GM19324 (cell line): ENCODE measurements at regions not wholly inside any gene's neighbourhood (a gene's known extent, or its start where the extent isn't known, plus 50 kb on each side); places are given as distances from the start of the nearest gene placed in this dataset.

ENCODE experiments used
- ATAC-seq: cut with Tn5 transposase; IDR thresholded peaks from one replicate; pipeline ENCODE4 v1.9.1; 2021; ENCODE audit warnings: mild to moderate bottlenecking, moderate library complexity; ENCODE audit not compliant: unreplicated experiment, low FRiP score

DNA sequence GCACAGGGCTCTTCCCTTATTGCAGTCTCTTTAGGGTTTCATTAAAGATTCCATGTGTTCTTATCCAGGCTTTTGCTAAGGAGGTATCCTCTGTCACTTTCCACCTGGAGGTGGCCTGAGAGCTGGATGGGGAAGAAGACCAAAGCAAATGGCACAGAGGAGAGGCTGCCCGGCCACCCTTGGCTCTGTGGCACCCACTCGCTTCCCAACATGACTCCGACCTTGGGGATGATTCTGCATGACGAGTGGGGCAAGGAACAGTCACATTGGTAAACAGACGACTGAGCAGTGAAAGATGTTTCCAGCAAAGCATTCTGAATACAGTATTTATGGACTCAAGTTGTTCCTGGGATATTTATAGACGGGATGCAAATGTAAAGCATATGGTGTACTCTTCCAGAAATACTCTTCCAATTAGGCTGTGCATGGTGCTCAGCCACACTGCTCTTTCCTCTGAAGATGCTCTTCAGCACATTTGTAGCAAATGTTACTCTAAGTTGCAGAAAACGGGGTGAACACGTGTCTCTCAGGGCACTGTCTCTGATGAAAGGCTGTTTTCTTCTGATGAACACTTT is 377.1 kb upstream of the HS6ST1 start:
- ATAC-seq, result no peak

DNA sequence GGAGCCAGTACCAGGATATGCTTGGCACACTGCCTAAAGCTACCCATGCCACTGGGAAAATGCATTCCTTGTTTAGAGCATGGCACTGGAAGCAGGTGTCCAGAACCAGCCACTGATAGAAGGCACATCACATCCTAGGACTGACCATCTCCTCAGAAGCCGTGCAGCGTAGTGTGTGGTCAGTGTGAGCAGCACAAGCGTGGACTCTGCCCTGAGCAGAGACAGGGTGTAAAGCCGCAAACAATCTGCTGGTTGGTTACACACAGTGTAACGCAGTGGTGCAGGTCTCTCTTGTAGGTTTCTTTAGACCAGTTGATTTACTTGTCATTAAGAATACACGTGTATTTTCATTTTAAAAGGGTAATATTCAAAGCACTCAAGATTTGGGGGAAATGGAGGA is 377.8 kb upstream of the HS6ST1 start:
- ATAC-seq, result no peak

DNA sequence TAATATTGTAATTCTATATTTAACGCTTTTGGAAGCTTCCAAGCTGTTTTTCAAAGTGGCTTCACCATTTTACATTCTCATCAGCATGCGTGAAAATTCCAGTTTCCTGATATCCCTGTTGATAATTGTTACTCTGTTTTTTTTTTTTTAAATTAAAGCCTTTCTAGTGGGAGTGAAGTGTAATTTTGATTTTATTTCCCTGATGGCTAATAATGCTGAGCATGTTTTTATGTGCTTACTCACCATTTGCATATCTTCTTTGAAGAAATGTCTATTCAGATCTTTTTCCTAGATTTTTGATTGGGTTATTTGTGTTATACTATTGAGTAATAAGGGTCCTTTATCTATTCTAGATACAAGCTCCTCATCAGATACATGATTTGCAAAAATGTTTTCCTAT is 382.8 kb upstream of the HS6ST1 start:
- ATAC-seq, result no peak

DNA sequence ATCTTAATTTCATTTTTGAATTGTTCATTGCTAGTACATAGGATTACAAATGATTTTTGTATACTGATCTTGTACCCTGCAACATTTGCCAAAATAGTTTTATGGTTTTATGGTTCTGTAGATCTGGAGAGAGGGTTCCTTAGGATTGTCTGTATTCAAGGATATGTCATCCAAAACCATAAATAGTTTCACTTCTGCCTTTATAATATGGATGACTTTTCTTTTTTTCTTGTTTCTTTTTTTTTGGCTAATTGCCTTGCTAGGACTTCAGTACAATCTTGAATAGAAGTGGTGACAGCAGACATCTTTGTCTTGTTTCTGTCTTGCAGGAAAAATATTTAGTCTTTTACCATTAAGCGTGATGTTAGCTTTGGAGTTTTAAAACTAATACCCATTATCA is 383.9 kb upstream of the HS6ST1 start:
- ATAC-seq, result no peak

DNA sequence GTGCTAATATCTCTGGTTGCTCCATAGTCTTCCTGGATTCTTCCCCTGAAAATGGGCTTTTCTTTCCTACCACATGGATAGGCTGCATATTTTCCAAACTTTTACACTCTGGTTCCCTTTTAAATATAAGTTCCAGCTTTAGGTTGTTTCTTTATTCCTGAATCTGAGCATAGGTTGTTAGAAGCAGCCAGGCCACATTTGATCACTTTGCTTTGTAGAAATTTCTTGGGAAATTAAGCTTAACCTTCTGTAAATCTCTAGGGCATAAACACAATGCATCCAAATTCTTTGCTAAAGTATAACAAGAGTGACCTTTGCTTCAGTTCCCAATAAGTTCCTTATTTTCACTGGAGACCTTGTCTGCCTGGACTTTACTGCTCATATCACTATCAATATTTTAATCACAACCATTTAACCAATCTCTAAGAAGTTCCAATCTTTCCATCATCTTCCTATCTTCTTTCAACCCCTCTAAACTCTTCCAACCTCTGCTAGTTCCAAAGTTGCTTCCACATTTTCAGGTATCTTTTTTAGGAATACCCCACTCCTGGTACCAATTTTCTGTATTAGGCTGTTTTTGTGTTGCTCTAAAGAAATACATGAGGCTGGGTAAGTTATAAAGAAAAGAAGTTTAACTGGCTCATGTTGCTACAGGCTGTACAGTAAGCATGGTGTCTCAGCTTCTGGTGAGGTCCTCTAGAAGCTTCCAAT is 389.6 kb upstream of the HS6ST1 start:
- ATAC-seq, result no peak

DNA sequence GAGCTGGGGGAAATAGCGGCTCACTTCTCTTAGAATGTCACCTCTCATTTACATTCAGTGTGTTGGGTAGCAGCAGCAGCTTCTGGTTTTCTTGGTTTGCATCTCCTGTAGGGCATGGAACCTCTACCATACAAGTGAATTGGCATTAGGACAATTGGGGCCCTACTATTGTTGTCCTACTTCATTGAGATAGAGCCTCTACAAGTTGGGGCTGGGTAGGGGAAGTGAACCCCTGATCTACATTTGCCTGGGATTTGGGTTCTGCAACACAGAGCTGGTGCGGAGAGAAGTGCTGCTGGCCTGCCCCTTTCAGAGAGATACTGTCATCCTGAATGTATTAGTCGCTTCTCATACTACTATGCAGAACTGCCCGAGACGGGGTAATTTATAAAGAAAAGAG is 391.6 kb upstream of the HS6ST1 start:
- no peak for ATAC-seq

DNA sequence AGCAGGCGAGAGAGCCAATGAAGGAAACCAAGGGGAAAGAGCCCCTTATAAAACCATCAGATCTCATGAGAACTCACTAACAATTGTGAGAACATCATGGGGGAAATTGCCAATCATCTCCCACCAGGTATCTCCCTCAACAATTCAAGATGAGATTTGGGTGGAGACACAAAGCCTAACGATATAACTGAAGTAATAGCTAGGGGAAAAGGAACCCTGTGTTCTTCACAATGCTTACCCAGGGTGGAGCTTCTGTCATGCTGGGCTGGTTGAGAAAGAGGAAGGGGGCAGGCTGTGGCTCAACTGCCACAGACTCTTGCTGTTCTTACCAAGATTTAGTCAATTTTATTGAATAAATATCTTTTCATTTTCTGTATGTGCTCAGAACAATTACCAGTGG is 392.1 kb upstream of the HS6ST1 start:
- ATAC-seq, result no peak

DNA sequence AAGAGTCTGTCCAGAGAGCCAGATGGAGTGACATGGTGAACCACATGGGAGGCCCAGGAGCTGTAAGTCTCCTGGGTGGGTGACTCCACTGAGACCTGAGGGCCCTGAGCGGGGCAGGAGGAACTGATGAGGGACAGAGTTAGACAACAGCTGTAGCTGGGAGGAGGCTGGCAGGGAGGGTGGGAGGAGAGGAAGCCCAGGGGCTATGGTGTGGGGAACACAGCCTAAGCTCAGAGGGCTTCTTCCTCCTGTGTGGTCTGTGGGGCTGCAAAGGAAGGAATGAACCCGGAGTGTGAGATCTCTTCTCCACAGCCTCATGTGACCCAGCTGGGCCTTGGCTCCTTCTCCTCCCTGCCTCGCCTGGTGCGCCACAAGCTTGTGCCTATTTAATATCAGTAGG is 395.6 kb upstream of the HS6ST1 start:
- ATAC-seq, result no peak

DNA sequence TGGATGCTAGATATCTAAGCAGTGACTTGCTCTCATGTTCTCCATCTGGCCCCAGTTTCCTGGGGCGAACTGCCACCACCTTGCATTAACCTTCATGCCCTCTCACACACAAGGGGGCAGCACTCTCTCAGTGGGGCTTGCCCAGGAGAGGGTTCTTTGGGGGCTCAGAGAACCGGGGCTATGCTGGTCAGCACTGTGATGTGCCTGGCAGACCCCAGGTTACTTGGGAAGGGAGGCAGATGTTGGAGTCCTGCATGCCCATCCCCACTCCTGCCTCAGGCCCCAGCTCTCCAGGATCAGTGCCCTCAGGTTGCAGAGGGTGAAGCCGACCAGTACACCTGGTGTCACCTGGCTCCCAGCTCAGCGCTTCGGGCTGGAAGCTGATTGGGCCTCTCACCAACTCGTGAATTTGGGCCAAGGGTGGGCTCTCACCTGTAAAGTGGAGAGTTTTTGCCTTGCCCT is 396.2 kb upstream of the HS6ST1 start:
- ATAC-seq, result no peak

DNA sequence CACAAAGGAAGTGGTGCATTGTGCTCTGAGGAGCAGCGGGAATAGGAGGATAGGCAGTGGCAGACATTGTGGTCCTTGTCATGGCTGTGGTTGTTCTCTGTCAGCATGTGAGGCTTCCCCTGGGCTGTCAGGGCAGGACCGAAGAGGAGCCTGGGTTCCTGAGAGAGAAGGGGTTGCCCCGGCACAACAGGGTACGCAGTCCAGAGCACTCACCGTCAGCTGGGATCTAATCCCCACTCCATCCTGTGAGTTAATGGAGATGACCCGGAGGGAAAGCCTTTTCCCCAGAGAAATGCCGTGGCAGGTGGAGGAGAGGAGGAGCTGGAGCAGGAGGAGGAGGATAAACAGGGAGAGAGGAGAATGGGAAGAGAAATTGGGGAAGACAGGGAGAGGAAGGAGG is 396.7 kb upstream of the HS6ST1 start:
- no peak for ATAC-seq

DNA sequence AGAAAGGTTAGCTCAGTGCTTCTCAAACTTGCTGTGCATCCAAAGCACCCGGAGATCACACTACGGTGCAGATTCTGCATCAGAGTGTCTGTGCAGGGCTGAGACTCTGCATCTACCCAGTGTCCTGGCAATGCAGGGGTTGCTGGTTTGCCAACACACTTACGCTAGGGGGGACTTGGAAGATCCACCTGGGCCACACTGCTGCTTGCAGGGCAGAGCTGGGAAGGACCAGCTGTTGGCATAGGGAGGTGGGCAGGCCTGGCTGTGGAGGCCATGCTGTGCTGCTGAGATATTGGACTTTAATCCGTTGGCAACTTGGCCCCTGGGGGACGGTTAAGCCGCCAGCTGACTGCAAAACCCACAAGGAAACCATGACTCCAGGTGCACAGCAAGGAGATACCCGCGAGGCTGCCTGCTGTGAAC is 397.6 kb upstream of the HS6ST1 start:
- no peak for ATAC-seq

DNA sequence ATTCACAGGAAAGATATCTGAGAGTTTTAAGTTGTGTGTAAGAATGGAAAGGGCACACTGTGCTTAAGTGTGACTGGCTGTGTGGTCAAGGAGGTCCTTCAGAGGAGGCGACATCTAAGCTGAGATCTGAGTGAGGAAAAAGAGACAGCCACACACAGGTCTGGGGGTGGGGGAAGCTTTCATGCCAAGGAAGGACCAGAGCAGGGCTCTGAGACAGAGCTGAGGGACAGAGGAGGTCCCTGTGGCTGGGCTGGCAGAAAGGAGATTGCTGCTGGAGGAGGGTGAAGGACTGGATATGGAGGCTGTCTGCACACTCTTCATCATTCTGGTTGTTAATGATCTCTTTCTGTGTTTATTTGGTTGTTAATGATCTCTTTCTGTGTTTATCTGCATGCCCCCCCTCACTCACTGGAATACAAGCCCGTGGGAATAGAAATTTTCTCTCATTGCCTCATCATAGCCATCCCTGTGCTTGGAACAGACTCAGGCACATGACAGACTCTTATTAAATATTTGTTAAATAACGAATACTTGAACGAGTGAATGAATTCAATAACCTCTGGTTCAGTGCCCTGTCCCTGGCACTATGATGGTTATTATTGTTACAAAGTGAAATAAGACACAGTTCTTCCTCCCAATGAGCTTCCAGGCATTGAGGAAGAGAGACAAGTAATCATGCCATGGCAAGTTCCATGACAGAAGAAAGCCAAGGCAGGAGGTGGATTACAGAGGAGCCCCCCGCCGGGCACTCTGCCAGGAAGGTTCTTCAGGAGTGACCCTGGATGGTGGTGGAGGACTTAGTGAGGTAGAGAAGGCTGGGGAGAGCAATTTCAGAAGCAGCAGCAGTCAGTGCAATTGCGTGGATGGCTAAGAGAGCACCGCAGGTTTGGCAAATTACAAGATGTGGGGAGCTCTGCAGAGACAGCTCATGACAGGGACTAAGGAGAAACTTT is 399.4 kb upstream of the HS6ST1 start:
- no peak for ATAC-seq

DNA sequence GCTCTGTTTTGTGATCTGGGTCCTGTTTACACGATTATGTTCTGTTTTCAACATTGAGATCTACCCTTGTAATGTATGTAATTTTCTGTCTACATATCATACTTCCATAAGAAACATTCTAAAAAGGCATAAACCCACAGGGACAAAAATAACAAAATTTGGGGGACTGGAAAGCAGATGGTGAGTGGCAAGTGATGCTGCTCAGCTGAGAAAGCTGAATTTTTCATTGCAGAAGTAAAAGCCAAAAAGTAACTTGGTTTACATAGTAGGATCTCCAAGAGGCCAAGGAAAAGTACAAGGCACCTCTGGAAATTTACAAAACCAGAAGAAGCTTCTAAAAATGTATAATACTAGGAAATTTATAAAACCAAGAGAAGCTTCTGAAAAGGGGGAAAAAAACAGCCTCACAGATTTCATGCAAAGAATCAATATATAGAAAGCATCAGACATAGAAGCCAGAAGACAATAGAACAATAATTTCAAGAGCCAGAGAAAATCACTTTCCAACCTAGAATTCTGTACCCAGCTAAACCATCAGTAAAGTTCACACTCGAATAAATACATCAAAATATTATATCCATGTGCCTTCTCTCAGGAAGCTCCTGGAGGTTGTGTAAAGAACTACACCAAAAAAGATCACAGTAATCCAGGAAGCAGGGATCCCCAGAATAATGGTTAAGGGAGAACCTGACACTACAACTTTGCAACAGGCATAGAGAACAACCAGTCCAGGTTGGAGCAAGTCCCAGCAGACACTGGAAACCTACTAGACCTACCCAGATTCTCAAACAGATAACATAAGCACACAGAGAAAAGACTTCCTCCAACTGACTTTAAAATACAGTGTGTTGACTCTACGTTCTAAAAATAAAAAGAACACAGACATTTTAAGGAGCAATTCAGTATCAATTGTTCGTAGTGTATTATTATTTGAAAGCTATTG is 401.7 kb upstream of the HS6ST1 start:
- no peak for ATAC-seq

DNA sequence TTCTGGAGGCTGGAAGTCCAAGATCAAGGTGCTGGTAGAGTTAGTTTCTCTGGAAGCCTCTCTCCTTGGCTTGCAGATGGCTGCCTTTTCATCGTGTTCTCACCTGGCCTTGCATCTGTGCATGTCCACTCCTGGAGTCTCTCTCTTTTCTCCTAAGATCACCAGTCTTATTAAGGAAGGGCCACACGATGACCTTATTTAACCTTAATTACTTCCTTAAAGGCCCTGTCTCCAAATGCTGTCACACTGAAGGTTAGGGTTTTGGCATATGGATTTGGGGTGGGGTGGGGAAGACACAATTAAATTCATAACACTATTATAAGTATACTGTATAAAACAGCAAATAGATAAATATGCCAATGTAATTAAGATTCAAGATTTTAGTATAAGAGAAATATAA is 402.4 kb upstream of the HS6ST1 start:
- ATAC-seq, result no peak

DNA sequence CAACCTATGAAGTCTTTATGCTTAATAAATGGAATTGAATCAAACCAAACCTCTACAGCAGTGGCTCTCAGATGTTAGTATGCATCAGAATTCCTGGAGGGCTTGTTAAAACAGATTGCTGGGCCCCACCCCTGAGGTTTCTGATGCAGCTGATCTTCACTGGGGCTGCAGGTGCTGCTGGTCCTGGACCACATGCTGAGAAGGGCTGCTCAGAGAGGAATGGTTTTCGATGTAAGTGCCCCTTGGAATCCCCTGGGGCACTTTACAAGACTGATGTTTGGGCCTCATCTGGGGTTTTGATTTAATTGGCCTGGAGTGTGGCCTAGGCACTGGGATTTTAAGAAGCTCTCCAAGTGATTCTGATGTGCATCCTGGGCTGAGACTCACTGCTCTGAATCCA is 403.8 kb upstream of the HS6ST1 start:
- ATAC-seq, result no peak

DNA sequence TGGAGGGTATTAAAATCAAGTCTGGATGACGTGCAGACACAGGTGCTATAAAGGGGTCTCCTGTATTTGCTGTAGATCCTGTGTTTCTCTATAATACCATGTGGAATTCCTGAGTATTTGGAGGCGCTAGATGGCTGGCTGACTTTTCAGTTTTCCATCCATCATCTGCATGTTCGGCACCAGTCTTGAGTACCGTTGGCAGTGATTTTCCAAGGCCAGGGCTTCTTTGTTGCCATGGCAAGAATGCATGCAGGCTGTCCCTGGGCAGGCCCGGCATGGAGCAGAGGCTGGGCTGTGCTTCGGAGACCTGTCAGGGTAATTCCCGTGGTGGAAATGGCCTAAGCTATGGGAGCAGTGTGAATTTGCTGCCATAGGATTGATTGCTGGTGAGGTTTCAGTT is 405.9 kb upstream of the HS6ST1 start:
- ATAC-seq, result no peak

DNA sequence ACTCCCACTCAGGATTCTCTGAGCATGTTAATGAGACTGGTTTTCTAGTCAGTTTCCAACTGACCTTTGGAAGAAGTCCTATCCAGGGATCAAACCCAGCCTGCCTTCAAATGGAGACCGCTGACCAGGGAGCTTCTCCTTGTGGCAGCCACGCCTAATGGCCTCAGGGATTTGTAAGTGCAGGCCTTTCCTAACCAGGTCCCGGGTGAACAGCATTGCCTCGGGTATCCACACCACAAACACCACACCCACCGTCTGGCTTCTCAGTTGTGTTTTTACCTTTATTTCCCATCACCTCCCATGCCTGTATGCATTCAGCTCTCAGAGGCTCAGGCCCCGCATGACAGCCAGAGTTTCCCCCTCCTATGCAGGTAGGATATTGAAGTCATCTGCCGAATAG is 406.3 kb upstream of the HS6ST1 start:
- ATAC-seq, result no peak

DNA sequence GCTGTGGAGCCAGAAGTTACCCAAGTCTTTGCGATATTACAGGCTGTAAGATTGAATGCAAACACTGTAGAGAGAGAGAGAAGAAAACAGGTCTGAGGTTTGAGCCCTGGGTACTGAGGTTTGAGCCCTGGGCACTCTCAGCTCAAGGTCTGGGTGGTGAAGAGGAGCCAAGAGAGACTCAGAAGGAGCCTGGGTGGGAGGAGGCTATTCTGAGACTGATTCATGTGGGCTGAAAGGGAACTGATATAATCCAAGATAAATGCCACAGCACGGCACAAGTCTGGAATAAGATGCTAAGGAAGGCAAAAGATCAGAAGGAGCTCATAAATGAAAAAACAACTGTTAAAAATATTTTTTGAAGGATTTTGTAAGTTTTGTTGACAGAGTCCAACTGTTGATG is 407.6 kb upstream of the HS6ST1 start:
- ATAC-seq, result no peak

DNA sequence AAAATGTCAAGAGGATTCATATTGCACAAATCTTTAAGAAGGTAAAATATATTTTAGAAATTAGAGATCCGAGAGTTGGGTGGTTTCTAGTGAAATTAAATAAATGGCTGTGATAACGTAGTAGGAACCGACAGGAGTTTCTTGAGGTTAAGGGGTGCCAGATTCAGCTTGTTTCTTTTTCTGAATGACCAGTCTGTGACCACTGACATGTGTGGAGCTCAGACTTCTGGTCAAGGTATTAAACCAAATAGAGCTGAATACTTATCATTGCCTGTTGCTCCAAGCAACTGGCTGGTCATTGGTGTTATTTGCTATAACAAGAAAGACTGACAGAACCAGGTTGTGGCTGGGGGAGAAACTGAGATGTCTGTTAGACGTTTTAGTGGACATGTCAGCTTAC is 408.2 kb upstream of the HS6ST1 start:
- no peak for ATAC-seq

DNA sequence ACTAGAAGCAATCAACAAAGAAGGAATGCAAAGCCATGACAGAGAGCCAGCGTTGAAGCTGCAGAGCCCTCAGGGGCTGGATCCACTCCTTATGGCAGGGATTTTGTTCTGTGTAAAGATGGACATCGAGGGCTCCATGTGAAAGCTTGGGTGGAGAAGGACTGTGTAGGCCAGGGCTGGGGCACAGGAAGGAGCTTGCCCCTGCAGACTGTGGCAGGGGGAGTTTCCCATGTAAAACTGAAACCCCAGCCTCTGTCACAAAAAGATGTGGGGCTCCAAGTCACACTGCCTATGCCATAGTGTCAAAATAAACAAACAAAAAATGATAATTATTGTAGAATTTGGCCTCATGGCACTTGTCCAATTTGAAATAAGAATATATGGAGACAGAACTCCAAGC is 408.7 kb upstream of the HS6ST1 start:
- peak; percentile 56 for ATAC-seq
